A549 (cell line): ENCODE measurements at regions not wholly inside any gene's neighbourhood (a gene's known extent, or its start where the extent isn't known, plus 50 kb on each side); places are given as distances from the start of the nearest gene placed in this dataset.

Experiments
- ATAC-seq, 2 experiments: fragments of 200-7000 bp in 1 of 2; fragments of >200 bp in 1 of 2; cut with Nextera tagmentation in 1 of 2; cut with Tn5 transposase in 1 of 2; 3 replicates each; pipeline versions ENCODE4 v1.8.0 to v1.9.1; 2018 to 2020; ENCODE audit warnings: mild to moderate bottlenecking in 1 of 2, moderate library complexity in 1 of 2
- CTCF ChIA-PET: fragments of 300-600 bp; sonication (Branson Sonifier 250); formaldehyde crosslinking; extraction: SDS; loops from one replicate; lab custom pipeline; 2021; ENCODE audit warnings: antibody characterized with exemption, inconsistent platforms; lab: Yijun Ruan, JAX
- POLR2A ChIA-PET: fragments of 350-600 bp; formaldehyde crosslinking; extraction: SDS; loops from one replicate; lab custom pipeline; 2021; ENCODE audit warnings: antibody characterized with exemption, inconsistent platforms; lab: Yijun Ruan, JAX
- DNase-seq, 2 experiments: peaks; one replicate each; pipeline versions ENCODE4 v3.0.0 to v3.0.0-alpha.2; 2011 to 2016; ENCODE audit warnings: low read depth in 1 of 2, low spot score in 1 of 2
- FAIRE-seq: peaks from 2 replicates; lab custom pipeline; 2011; peaks lifted over from hg19 to GRCh38; lab: Jason Lieb, UNC
- H3K27ac ChIP-seq, 2 experiments: fragments of >200 bp; sonication (Bioruptor Twin); formaldehyde crosslinking; 3 replicates each; pipeline ENCODE4 v1.5.1; 2016 to 2017
- H3K4me1 ChIP-seq: fragments of >200 bp; sonication (Bioruptor Twin); formaldehyde crosslinking; 3 replicates; pipeline ENCODE4 v1.6.1; 2016
- H3K4me2 ChIP-seq: fragments of >200 bp; sonication (Bioruptor Twin); formaldehyde crosslinking; 3 replicates; pipeline ENCODE4 v1.6.1; 2016
- H3K4me3 ChIP-seq: fragments of >200 bp; sonication (Bioruptor Twin); formaldehyde crosslinking; 3 replicates; pipeline ENCODE4 v1.5.1; 2016
- H3K9me3 ChIP-seq: fragments of >200 bp; sonication (Bioruptor Twin); formaldehyde crosslinking; 3 replicates; pipeline ENCODE4 v1.6.1; 2016
- CBX2 ChIP-seq: fragments of 200-600 bp; sonication (generic); IDR thresholded peaks from 2 replicates; pipeline ENCODE4 v1.6.1; 2016; ENCODE audit warnings: low read depth, mild to moderate bottlenecking, borderline replicate concordance
- EHF ChIP-seq: fragments of 250-450 bp; sonication (Bioruptor Pico); IDR thresholded peaks from 2 replicates; pipeline ENCODE4 v1.5.0; 2020; ENCODE audit warnings: mild to moderate bottlenecking
- HDAC2 ChIP-seq: fragments of 200-600 bp; sonication (generic); IDR thresholded peaks from 2 replicates; pipeline ENCODE4 v1.6.1; 2016
- HEYL ChIP-seq: fragments of 250-450 bp; sonication (Bioruptor Pico); IDR thresholded peaks from 2 replicates; pipeline ENCODE4 v1.8.0; 2021; ENCODE audit warnings: mild to moderate bottlenecking, moderate library complexity
- MAFK ChIP-seq: fragments of 450-650 bp; IDR thresholded peaks from 2 replicates; pipeline ENCODE4 v1.6.1; 2014; ENCODE audit not compliant: partially characterized antibody
- MAZ ChIP-seq: fragments of 150-350 bp; IDR thresholded peaks from 2 replicates; pipeline ENCODE4 v1.6.1; 2014; ENCODE audit warnings: antibody characterized with exemption, low read depth, low read length, borderline replicate concordance
- MYC ChIP-seq: IDR thresholded peaks from 2 replicates; pipeline ENCODE4 v1.6.1; 2012; ENCODE audit warnings: mild to moderate bottlenecking, inconsistent platforms, low read length, improper control_type of control experiment, borderline replicate concordance
- NFE2L2 ChIP-seq: fragments of 150-350 bp; conservative IDR thresholded peaks from 2 replicates; pipeline ENCODE4 v1.6.1; 2014; ENCODE audit warnings: low read length
- NR3C1 ChIP-seq: fragments of >200 bp; sonication (Bioruptor Twin); formaldehyde crosslinking; IDR thresholded peaks from 3 replicates; pipeline ENCODE4 v1.6.1; 2017
- PHF8 ChIP-seq: fragments of 200-600 bp; sonication (generic); IDR thresholded peaks from 2 replicates; pipeline ENCODE4 v1.6.1; 2016; ENCODE audit warnings: low read depth, mild to moderate bottlenecking, antibody characterized with exemption, moderate library complexity, borderline replicate concordance
- RARB ChIP-seq: fragments of 250-450 bp; sonication (Bioruptor Pico); IDR thresholded peaks from 2 replicates; pipeline ENCODE4 v1.8.0; 2021; ENCODE audit warnings: mild to moderate bottlenecking, moderate library complexity
- RCOR1 ChIP-seq: fragments of 150-350 bp; IDR thresholded peaks from 2 replicates; pipeline ENCODE4 v1.6.1; 2014; ENCODE audit warnings: antibody characterized with exemption, low read length, low read depth
- RNF2 ChIP-seq: fragments of 200-600 bp; sonication (generic); IDR thresholded peaks from 2 replicates; pipeline ENCODE4 v1.6.1; 2016; ENCODE audit warnings: low read depth, mild to moderate bottlenecking, antibody characterized with exemption, moderate library complexity, borderline replicate concordance
- ZFP36 ChIP-seq: fragments of 450-650 bp; IDR thresholded peaks from 2 replicates; pipeline ENCODE4 v1.6.1; 2014; ENCODE audit warnings: borderline replicate concordance; ENCODE audit not compliant: partially characterized antibody
- WGBS: methylation state at CpG from one replicate; pipeline ENCODE4 v1.1.6; 2017; ENCODE audit errors: missing lambda C conversion rate; 5-methylcytosine and 5-hydroxymethylcytosine counted together
- TF ChIP-seq, protein P1 (sequence below): IDR thresholded peaks from 2 replicates; pipeline ENCODE4 v1.6.1; 2012
- TF ChIP-seq, protein P2 (sequence below): fragments of 250-450 bp; sonication (Bioruptor Pico); IDR thresholded peaks from 2 replicates; pipeline ENCODE4 v1.5.0; 2021; ENCODE audit warnings: mild to moderate bottlenecking, moderate library complexity, borderline replicate concordance
- TF ChIP-seq, protein P3 (sequence below): fragments of 200-600 bp; sonication (generic); IDR thresholded peaks from 2 replicates; pipeline ENCODE4 v1.6.1; 2016; ENCODE audit warnings: antibody characterized with exemption, mild to moderate bottlenecking, moderate library complexity
- TF ChIP-seq, protein P4 (sequence below): fragments of 450-650 bp; IDR thresholded peaks from 2 replicates; pipeline ENCODE4 v1.6.1; 2014; ENCODE audit warnings: antibody characterized with exemption

DNA sequence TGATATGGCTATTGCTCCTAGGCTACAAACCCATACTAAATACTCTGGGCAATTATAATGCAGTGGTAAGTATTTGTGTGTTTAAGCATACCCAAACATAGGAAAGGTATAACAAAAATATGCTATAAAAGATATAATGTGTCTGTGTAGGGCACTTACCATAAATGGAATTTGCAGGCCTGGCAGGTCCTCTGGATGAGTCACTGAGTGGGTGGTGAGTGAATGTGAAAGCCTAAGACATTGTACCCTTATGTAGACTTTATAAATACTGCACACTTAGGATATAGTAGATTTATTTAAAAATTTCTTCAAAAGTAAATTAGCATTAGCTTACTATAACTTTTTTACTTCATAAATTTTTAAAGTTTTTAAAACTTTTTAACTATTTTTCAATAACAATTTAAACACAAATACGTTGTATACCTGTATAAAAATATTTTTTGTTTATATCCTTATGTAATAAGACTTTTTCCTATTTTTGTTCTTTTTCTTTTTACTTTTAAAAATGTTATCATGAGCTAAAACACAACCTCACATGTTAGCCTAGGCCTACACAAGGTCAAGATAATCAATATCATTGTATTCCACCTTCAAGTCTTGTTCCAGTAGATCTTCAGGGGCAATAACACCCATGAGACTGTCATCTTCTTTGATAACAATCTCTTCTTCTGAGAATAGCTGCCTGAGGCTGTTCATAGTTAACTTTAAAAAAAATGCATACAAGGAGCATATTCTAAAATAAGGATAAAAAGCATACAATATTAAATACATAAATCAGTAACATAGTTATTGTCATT, 306.3 kb upstream of the RGS18 start:
- DNase-seq (no peak), ATAC-seq (no peak), FAIRE-seq (no peak)
- Histone ChIP-seq H3K4me1 (no peaks in the 10 kb centered on the region), H3K27ac (no peak overlapping the region), H3K4me3 (no peak overlapping the region), H3K9me3 (no peaks in the 10 kb centered on the region), H3K4me2 (no peak overlapping the region)
- ChIA-PET CTCF (no interaction called here), POLR2A (no interaction called here)
- TF ChIP-seq, protein P1, sequence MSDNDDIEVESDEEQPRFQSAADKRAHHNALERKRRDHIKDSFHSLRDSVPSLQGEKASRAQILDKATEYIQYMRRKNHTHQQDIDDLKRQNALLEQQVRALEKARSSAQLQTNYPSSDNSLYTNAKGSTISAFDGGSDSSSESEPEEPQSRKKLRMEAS, result no peak
- TF ChIP-seq RARB (CRISPR knock-in tag) (no peak), HEYL (CRISPR knock-in tag) (no peak)
- 15% methylated on average over 1 of the region's 1 CpG for WGBS

DNA sequence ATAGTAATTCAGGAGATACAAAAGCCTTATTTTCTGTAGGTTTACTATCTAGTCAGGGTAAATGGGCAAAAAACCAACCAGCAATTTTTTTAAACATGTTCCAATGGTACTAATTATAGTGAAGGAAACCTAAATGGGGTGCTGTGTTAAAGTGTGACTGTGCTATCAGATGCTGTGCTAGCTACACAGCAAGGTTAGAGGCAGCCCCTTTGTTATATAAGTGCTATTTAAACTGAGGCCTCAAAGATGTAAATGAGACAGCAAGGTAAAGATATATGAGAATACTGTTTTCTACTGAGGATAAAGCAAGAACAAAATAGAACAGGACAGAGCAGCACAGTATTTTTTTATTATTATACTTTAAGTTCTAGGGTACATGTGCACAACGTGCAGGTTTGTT, 305.4 kb upstream of the RGS18 start:
- no peak for DNase-seq
- no peak for FAIRE-seq
- WGBS, result 37% methylated on average over 1 of the region's 1 CpG
- Histone ChIP-seq H3K9me3 (no peaks in the 10 kb centered on the region), H3K27ac (no peak overlapping the region), H3K4me2 (no peak overlapping the region), H3K4me1 (no peaks in the 10 kb centered on the region), H3K4me3 (no peak overlapping the region)
- ChIA-PET POLR2A (no interaction called here), CTCF (no interaction called here)
- no peak for ATAC-seq
- TF ChIP-seq NR3C1 (no peak), NFE2L2 (no peak), MYC (no peak), PHF8 (no peak), EHF (CRISPR knock-in tag) (no peak), HDAC2 (no peak), HEYL (CRISPR knock-in tag) (no peak), CBX2 (no peak), MAFK (no peak), ZFP36 (no peak), RCOR1 (no peak), MAZ (no peak), RNF2 (no peak)
- TF ChIP-seq, protein P2, sequence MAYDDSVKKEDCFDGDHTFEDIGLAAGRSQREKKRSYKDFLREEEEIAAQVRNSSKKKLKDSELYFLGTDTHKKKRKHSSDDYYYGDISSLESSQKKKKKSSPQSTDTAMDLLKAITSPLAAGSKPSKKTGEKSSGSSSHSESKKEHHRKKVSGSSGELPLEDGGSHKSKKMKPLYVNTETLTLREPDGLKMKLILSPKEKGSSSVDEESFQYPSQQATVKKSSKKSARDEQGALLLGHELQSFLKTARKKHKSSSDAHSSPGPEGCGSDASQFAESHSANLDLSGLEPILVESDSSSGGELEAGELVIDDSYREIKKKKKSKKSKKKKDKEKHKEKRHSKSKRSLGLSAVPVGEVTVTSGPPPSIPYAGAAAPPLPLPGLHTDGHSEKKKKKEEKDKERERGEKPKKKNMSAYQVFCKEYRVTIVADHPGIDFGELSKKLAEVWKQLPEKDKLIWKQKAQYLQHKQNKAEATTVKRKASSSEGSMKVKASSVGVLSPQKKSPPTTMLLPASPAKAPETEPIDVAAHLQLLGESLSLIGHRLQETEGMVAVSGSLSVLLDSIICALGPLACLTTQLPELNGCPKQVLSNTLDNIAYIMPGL, result no peak
- TF ChIP-seq, protein P1, result no peak
- TF ChIP-seq, protein P3, sequence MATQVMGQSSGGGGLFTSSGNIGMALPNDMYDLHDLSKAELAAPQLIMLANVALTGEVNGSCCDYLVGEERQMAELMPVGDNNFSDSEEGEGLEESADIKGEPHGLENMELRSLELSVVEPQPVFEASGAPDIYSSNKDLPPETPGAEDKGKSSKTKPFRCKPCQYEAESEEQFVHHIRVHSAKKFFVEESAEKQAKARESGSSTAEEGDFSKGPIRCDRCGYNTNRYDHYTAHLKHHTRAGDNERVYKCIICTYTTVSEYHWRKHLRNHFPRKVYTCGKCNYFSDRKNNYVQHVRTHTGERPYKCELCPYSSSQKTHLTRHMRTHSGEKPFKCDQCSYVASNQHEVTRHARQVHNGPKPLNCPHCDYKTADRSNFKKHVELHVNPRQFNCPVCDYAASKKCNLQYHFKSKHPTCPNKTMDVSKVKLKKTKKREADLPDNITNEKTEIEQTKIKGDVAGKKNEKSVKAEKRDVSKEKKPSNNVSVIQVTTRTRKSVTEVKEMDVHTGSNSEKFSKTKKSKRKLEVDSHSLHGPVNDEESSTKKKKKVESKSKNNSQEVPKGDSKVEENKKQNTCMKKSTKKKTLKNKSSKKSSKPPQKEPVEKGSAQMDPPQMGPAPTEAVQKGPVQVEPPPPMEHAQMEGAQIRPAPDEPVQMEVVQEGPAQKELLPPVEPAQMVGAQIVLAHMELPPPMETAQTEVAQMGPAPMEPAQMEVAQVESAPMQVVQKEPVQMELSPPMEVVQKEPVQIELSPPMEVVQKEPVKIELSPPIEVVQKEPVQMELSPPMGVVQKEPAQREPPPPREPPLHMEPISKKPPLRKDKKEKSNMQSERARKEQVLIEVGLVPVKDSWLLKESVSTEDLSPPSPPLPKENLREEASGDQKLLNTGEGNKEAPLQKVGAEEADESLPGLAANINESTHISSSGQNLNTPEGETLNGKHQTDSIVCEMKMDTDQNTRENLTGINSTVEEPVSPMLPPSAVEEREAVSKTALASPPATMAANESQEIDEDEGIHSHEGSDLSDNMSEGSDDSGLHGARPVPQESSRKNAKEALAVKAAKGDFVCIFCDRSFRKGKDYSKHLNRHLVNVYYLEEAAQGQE, result no peak
- TF ChIP-seq, protein P4, sequence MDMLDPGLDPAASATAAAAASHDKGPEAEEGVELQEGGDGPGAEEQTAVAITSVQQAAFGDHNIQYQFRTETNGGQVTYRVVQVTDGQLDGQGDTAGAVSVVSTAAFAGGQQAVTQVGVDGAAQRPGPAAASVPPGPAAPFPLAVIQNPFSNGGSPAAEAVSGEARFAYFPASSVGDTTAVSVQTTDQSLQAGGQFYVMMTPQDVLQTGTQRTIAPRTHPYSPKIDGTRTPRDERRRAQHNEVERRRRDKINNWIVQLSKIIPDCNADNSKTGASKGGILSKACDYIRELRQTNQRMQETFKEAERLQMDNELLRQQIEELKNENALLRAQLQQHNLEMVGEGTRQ, result no peak
